GM12878 (cell line): ENCODE measurements at regions not wholly inside any gene's neighbourhood (a gene's known extent, or its start where the extent isn't known, plus 50 kb on each side); places are given as distances from the start of the nearest gene placed in this dataset.

Experiments
- ATAC-seq: fragments of 200-7000 bp; cut with Tn5 transposase; 3 replicates; pipeline ENCODE4 v1.9.1; 2020; ENCODE audit warnings: mild to moderate bottlenecking, moderate library complexity
- BruUV-seq: library from RNA; stranded (reverse); fragments of 400-500 nt; replicated peaks from 2 replicates; lab custom pipeline; 2021; lab: Mats Ljungman, UMichigan
- CTCF ChIA-PET: fragments of 300-600 bp; sonication (Branson Sonifier 250); formaldehyde crosslinking; extraction: SDS; loops from one replicate; lab custom pipeline; 2021; ENCODE audit warnings: inconsistent platforms; lab: Yijun Ruan, JAX
- POLR2A ChIA-PET: fragments of 350-600 bp; formaldehyde crosslinking; extraction: SDS; loops from one replicate; lab custom pipeline; 2021; ENCODE audit warnings: inconsistent platforms; lab: Charles Lee
- RAD21 ChIA-PET: fragments of 300-600 bp; sonication (Branson Sonifier 250); formaldehyde crosslinking; loops from one replicate; lab custom pipeline; 2023; ENCODE audit warnings: antibody characterized with exemption; ENCODE audit not compliant: unreplicated experiment; lab: Charles Lee
- SMC1A ChIA-PET: fragments of 300-600 bp; sonication (Branson Sonifier 250); formaldehyde crosslinking; loops from one replicate; lab custom pipeline; 2023; ENCODE audit not compliant: unreplicated experiment, uncharacterized antibody; lab: Charles Lee
- DNase-seq: peaks from one replicate; pipeline ENCODE4 v3.0.0-alpha.2; 2011; ENCODE audit warnings: low read depth, low spot score
- FAIRE-seq: peaks from 3 replicates; lab custom pipeline; 2011; peaks lifted over from hg19 to GRCh38; lab: Jason Lieb, UNC
- H2AFZ ChIP-seq: 2 replicates; pipeline ENCODE4 v1.6.0; 2011; ENCODE audit warnings: low read depth, low read length, control low read depth; ENCODE audit not compliant: control insufficient read depth
- H3K27ac ChIP-seq: 2 replicates; pipeline ENCODE4 v1.5.1; 2011; ENCODE audit warnings: control low read depth; ENCODE audit not compliant: control insufficient read depth, insufficient read depth
- H3K27me3 ChIP-seq, 2 experiments: replicated peaks in 1 of 2; 2 replicates each; pipeline versions ENCODE4 v1.6.0 to v1.6.1; 2011; ENCODE audit warnings: low read length in 1 of 2; ENCODE audit not compliant: control insufficient read depth in 2 of 2, insufficient read depth in 2 of 2
- H3K36me3 ChIP-seq, 2 experiments: 2 replicates each; pipeline ENCODE4 v1.5.1; 2011; ENCODE audit warnings: low read length in 1 of 2; ENCODE audit not compliant: control insufficient read depth in 2 of 2, insufficient read depth in 2 of 2
- H3K4me1 ChIP-seq: 2 replicates; pipeline ENCODE4 v1.6.1; 2011; ENCODE audit warnings: mild to moderate bottlenecking, low read length, moderate library complexity, mixed read lengths; ENCODE audit not compliant: control insufficient read depth, insufficient read depth
- H3K4me2 ChIP-seq: 2 replicates; pipeline ENCODE4 v1.6.0; 2011; ENCODE audit warnings: control low read depth; ENCODE audit not compliant: control insufficient read depth, insufficient read depth
- H3K4me3 ChIP-seq: fragments of 200-600 bp; sonication (generic); 2 replicates; pipeline ENCODE4 v1.5.1; 2016
- H3K79me2 ChIP-seq: 2 replicates; pipeline ENCODE4 v1.6.0; 2011; ENCODE audit warnings: low read length; ENCODE audit not compliant: control insufficient read depth, insufficient read depth
- H3K9ac ChIP-seq: 2 replicates; pipeline ENCODE4 v1.8.0; 2011; ENCODE audit warnings: low read length, control low read depth, mixed read lengths; ENCODE audit not compliant: control insufficient read depth, insufficient read depth
- H3K9me3 ChIP-seq: replicated peaks from 3 replicates; pipeline ENCODE4 v1.5.1; 2011; ENCODE audit warnings: mild to moderate bottlenecking, low read length; ENCODE audit not compliant: control insufficient read depth, insufficient read depth
- H4K20me1 ChIP-seq: 2 replicates; pipeline ENCODE4 v1.6.0; 2011; ENCODE audit not compliant: control insufficient read depth, insufficient read depth
- CBFB ChIP-seq: IDR thresholded peaks from 2 replicates; pipeline ENCODE4 v1.6.1; 2016; ENCODE audit warnings: antibody characterized with exemption, low read depth
- CBX5 ChIP-seq: sonication (generic); IDR thresholded peaks from 2 replicates; pipeline ENCODE4 v1.6.1; 2016; ENCODE audit warnings: low read depth, moderate library complexity, mild to moderate bottlenecking, inconsistent platforms
- CHD1 ChIP-seq: IDR thresholded peaks from 2 replicates; pipeline ENCODE4 v1.6.1; 2012; ENCODE audit warnings: low read depth, low read length, improper control_type of control experiment
- CREM ChIP-seq: IDR thresholded peaks from 2 replicates; pipeline ENCODE4 v1.6.1; 2014; ENCODE audit warnings: antibody characterized with exemption, low read depth
- EP300 ChIP-seq, 2 experiments: fragments of 150-350 bp in 1 of 2; IDR thresholded peaks; 2 replicates each; pipeline ENCODE4 v1.6.1; 2011 to 2012; ENCODE audit warnings: low read depth in 2 of 2, low read length in 2 of 2, borderline replicate concordance in 1 of 2, improper control_type of control experiment in 1 of 2, inconsistent platforms in 1 of 2; ENCODE audit not compliant: control insufficient read depth in 1 of 2
- ESRRA ChIP-seq: IDR thresholded peaks from 2 replicates; pipeline ENCODE4 v1.6.1; 2012; ENCODE audit warnings: mild to moderate bottlenecking, low read length, improper control_type of control experiment
- ETV6 ChIP-seq, 2 experiments: fragments of 450-650 bp in 1 of 2; IDR thresholded peaks in 1 of 2; conservative IDR thresholded peaks in 1 of 2; 2 replicates each; pipeline ENCODE4 v1.6.1; 2014; ENCODE audit warnings: antibody characterized with exemption in 1 of 2, borderline replicate concordance in 1 of 2, low read depth in 1 of 2, mild to moderate bottlenecking in 1 of 2, moderate library complexity in 1 of 2
- NFXL1 ChIP-seq: fragments of 450-650 bp; IDR thresholded peaks from 2 replicates; pipeline ENCODE4 v1.6.1; 2017; ENCODE audit warnings: antibody characterized with exemption, mild to moderate bottlenecking, borderline replicate concordance
- NFYA ChIP-seq: IDR thresholded peaks from 2 replicates; pipeline ENCODE4 v1.6.1; 2011; ENCODE audit warnings: low read depth, mild to moderate bottlenecking, low read length, improper control_type of control experiment, borderline replicate concordance
- PAX8 ChIP-seq: fragments of 450-650 bp; IDR thresholded peaks from 2 replicates; pipeline ENCODE4 v1.6.1; 2017; ENCODE audit warnings: mild to moderate bottlenecking, moderate library complexity
- PBX3 ChIP-seq: IDR thresholded peaks from 2 replicates; pipeline ENCODE4 v1.6.1; 2011; ENCODE audit warnings: mild to moderate bottlenecking, low read depth, low read length, moderate library complexity; ENCODE audit not compliant: insufficient replicate concordance
- SIN3A ChIP-seq: IDR thresholded peaks from 2 replicates; pipeline ENCODE4 v1.6.1; 2012; ENCODE audit warnings: low read depth, low read length, improper control_type of control experiment
- SP1 ChIP-seq: IDR thresholded peaks from one replicate; pipeline ENCODE4 v1.6.1; 2011; ENCODE audit warnings: low read depth, low read length
- SREBF2 ChIP-seq: IDR thresholded peaks from 2 replicates; pipeline ENCODE4 v1.6.1; 2012; ENCODE audit warnings: mild to moderate bottlenecking, low read length
- STAT1 ChIP-seq: fragments of 450-650 bp; conservative IDR thresholded peaks from 2 replicates; pipeline ENCODE4 v1.6.1; 2014; ENCODE audit warnings: antibody characterized with exemption, mild to moderate bottlenecking
- TCF12 ChIP-seq: IDR thresholded peaks from 2 replicates; pipeline ENCODE4 v1.6.1; 2011; ENCODE audit warnings: low read depth, mild to moderate bottlenecking, low read length
- YY1 ChIP-seq: IDR thresholded peaks from 2 replicates; pipeline ENCODE4 v1.6.1; 2011; ENCODE audit warnings: low read depth, mild to moderate bottlenecking, low read length
- ZBED1 ChIP-seq: IDR thresholded peaks from 2 replicates; pipeline ENCODE4 v1.6.1; 2016; ENCODE audit warnings: borderline replicate concordance
- ZNF622 ChIP-seq: fragments of 450-650 bp; IDR thresholded peaks from 2 replicates; pipeline ENCODE4 v1.6.1; 2017; ENCODE audit warnings: mild to moderate bottlenecking, inconsistent platforms
- WGBS: methylation state at CpG from one replicate; pipeline ENCODE4 v1.1.6; 2016; ENCODE audit warnings: low lambda C conversion rate; ENCODE audit not compliant: insufficient replicate concordance, insufficient coverage; ENCODE audit errors: missing lambda C conversion rate; 5-methylcytosine and 5-hydroxymethylcytosine counted together
- in situ Hi-C: fragments of 300-500 bp; cut with MboI; formaldehyde crosslinking; loops from 9 replicates; pipeline ENCODE4 v1.14.3; 2018; ENCODE audit warnings: mixed read lengths
- intact Hi-C: fragments of 100-400 bp; cut with micrococcal nuclease; formaldehyde crosslinking; loops from one replicate; pipeline ENCODE4 v1.14.2; 2022; ENCODE audit not compliant: unreplicated experiment
- TF ChIP-seq, protein P1 (sequence below): fragments of 450-650 bp; IDR thresholded peaks from 2 replicates; pipeline ENCODE4 v1.6.1; 2018; ENCODE audit warnings: mild to moderate bottlenecking, low read depth, moderate library complexity; ENCODE audit not compliant: partially characterized antibody
- TF ChIP-seq, protein P2 (sequence below): fragments of 450-650 bp; IDR thresholded peaks from 2 replicates; pipeline ENCODE4 v1.6.1; 2017; ENCODE audit warnings: mild to moderate bottlenecking, low read depth, inconsistent platforms; ENCODE audit not compliant: poor library complexity, severe bottlenecking

GRCh38 chr7:98456866-98457265 lies 56.0 kb upstream of the BAIAP2L1 start (continued):
- TF ChIP-seq, protein P1, sequence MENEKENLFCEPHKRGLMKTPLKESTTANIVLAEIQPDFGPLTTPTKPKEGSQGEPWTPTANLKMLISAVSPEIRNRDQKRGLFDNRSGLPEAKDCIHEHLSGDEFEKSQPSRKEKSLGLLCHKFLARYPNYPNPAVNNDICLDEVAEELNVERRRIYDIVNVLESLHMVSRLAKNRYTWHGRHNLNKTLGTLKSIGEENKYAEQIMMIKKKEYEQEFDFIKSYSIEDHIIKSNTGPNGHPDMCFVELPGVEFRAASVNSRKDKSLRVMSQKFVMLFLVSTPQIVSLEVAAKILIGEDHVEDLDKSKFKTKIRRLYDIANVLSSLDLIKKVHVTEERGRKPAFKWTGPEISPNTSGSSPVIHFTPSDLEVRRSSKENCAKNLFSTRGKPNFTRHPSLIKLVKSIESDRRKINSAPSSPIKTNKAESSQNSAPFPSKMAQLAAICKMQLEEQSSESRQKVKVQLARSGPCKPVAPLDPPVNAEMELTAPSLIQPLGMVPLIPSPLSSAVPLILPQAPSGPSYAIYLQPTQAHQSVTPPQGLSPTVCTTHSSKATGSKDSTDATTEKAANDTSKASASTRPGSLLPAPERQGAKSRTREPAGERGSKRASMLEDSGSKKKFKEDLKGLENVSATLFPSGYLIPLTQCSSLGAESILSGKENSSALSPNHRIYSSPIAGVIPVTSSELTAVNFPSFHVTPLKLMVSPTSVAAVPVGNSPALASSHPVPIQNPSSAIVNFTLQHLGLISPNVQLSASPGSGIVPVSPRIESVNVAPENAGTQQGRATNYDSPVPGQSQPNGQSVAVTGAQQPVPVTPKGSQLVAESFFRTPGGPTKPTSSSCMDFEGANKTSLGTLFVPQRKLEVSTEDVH, result no peak
- TF ChIP-seq EP300 (IDR thresholded peaks at IDR 0.05; ENCODE audit: borderline replicate concordance in 1 of 2, control insufficient read depth in 1 of 2, low read depth in 2 of 2, low read length in 2 of 2) (no peak), NFXL1 (no peak), TCF12 (no peak), PAX8 (no peak), ZBED1 (no peak), SP1 (no peak), SREBF2 (no peak)

DNA sequence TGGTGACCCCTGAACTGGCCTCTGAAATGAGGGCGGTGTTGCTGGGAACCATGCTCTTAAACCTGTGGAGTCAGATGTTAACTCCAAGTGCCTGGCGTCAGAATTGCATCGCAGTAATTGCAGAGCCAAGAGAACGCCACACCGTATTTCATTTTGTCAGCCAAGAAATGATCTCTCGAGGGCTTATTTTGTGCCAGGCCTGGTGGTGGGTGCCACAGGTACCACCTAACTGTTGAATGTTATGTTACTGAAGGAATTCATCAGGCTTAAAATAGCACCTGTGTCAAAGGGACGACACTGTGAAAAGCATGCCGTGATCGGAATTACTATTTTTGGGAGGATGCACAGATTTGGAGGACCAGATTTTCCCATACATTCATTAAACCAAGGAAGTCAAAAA lies 51.9 kb upstream of the BAIAP2L1 start:
- RAD21 ChIA-PET, result no interaction called here
- no peak for TF ChIP-seq STAT1
- TF ChIP-seq CBFB, result no peak
- no peak for TF ChIP-seq CREM
- no peak for TF ChIP-seq NFYA
- TF ChIP-seq CHD1, result no peak
- no peak for TF ChIP-seq CBX5
- TF ChIP-seq, protein P2, sequence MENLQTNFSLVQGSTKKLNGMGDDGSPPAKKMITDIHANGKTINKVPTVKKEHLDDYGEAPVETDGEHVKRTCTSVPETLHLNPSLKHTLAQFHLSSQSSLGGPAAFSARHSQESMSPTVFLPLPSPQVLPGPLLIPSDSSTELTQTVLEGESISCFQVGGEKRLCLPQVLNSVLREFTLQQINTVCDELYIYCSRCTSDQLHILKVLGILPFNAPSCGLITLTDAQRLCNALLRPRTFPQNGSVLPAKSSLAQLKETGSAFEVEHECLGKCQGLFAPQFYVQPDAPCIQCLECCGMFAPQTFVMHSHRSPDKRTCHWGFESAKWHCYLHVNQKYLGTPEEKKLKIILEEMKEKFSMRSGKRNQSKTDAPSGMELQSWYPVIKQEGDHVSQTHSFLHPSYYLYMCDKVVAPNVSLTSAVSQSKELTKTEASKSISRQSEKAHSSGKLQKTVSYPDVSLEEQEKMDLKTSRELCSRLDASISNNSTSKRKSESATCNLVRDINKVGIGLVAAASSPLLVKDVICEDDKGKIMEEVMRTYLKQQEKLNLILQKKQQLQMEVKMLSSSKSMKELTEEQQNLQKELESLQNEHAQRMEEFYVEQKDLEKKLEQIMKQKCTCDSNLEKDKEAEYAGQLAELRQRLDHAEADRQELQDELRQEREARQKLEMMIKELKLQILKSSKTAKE, result no peak
- no peak for TF ChIP-seq ESRRA
- no peak for TF ChIP-seq SIN3A
- TF ChIP-seq ETV6 (conservative IDR thresholded peaks at IDR 0.05 in 1 of 2, IDR thresholded peaks at IDR 0.05 in 1 of 2; ENCODE audit: borderline replicate concordance in 1 of 2, low read depth in 1 of 2), result no peak
- no peak for TF ChIP-seq YY1
- TF ChIP-seq ZNF622, result no peak
- TF ChIP-seq PBX3, result no peak

More for the DNA sequence above, 51.9 kb upstream of the BAIAP2L1 start:
- H3K9ac ChIP-seq, result no peak overlapping the region
- H2AFZ ChIP-seq, result no peak overlapping the region
- no peaks in the 10 kb centered on the region for H3K4me1 ChIP-seq
- in situ Hi-C loops (no loop called here), intact Hi-C loops (no loop called here)
- no peaks in the 10 kb centered on the region for H3K36me3 ChIP-seq
- no peak overlapping the region for H3K4me3 ChIP-seq
- H3K9me3 ChIP-seq, result no peaks in the 10 kb centered on the region; the same call in 2 of the 3 replicates
- ChIA-PET CTCF (no interaction called here), POLR2A (no interaction called here), SMC1A (no interaction called here)
- no TSS peak for BruUV-seq
- no peak for ATAC-seq
- 72% methylated on average over 9 of the region's 9 CpGs for WGBS
- H3K4me2 ChIP-seq, result no peak overlapping the region
- H3K27me3 ChIP-seq, result no peaks in the 10 kb centered on the region
- H3K79me2 ChIP-seq, result no peaks in the 10 kb centered on the region
- H3K27ac ChIP-seq, result no peak overlapping the region
- no peak for FAIRE-seq
- no peaks in the 10 kb centered on the region for H4K20me1 ChIP-seq
- no peak for DNase-seq
